NCI-H526 treated with DMSO at 0.1 percent for 48 hours (cell line): ENCODE measurements at regions not wholly inside any gene's neighbourhood (a gene's known extent, or its start where the extent isn't known, plus 50 kb on each side); places are given as distances from the start of the nearest gene placed in this dataset.

ENCODE experiments used
- DNase-seq: peaks from one replicate; lab custom pipeline; 2025; lab: John Stamatoyannopoulos, UW

- DNase-seq, result no peak
Observed at GRCh38 chr5:3825531-3826451, 230.2 kb downstream of the IRX1 start.

DNA sequence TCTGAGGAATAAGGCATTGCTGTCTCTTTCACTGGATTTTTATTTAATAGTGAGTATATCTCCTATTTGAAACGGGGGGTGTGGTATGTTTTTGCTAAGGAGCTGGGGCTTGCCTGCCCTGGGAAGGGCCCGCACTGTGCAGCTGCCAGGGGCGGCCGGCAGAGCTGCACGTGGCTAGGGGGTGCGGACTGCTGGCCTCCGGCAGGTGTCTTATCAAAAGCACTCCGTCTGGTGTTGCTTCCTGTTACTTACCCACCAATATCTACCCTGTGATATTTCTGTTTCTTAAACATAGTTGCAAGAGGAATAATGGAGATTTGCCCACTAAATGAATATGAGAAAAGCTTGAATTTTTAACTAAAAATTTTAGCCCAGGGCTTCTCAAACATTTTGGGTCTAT, 232.0 kb downstream of the IRX1 start:
- no peak for DNase-seq

- no peak for DNase-seq
Observed at GRCh38 chr5:3828761-3829160, 233.1 kb downstream of the IRX1 start.

GRCh38 chr5:3833566-3833965, 237.9 kb downstream of the IRX1 start:
- no peak for DNase-seq

DNA sequence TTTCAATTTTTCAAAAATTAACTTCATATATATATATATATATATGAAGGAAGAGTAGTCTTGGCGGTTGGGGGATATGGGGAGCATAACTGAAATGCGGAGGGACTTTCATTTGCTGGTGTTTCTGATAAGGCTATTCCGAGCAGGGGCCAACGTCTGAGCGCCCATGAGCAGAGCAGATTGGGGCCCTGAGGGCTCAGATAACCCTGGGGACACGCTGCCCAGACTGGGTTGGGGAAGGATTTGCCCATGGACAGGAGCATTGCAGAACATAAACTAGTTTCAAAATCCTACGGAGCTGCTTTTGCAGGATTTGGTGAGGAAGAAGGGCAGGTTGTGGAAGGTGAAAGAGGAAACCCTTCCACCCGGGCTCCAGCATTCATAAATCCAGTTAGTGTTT, 240.2 kb downstream of the IRX1 start:
- no peak for DNase-seq

- DNase-seq, result no peak
Observed at GRCh38 chr5:3836528-3836927, 240.9 kb downstream of the IRX1 start.

DNA sequence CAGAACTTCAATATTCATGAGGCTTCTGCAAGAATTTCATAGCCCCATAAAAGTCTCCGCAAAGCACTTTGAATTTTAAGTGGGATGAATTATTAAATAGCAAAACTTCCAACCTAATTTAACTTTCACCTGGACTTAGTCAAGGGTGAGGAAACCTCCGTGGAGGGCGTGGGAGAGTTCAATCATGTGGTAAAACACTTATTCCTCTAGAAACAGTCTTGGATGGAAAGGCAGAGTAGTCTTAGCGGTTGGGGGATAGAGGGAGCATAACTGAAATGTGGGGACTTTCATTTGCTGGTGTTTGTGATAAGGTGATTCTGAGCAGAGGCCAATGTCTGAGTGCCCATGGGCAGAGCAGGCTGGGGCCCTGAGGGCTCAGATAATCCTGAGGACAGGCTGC, 241.9 kb downstream of the IRX1 start:
- peak; percentile 64 for DNase-seq

DNA sequence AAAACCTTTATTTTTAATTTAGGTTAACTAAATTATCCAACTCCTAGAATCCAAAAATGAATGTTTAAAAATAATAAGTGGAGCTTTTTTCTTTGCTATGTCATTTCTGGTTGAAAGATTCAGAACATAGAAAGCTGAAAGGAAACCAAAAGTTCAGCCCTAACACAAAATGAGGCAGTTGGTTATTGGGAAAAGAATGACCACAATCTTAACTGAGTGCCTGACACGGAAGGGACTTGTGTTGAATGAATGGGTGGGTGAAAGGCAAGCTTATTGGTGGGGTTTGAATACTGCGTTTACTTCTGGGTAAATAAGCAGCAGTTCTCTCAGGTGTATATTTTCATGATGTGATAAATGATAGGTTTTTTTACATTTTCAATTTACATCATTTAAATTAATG, 243.5 kb downstream of the IRX1 start:
- DNase-seq, result no peak

GRCh38 chr5:3842591-3842990, 247.0 kb downstream of the IRX1 start:
- no peak for DNase-seq

- no peak for DNase-seq
Observed at GRCh38 chr5:3843706-3844105, 248.1 kb downstream of the IRX1 start.

GRCh38 chr5:3844266-3844665, 248.6 kb downstream of the IRX1 start:
- DNase-seq, result no peak

DNA sequence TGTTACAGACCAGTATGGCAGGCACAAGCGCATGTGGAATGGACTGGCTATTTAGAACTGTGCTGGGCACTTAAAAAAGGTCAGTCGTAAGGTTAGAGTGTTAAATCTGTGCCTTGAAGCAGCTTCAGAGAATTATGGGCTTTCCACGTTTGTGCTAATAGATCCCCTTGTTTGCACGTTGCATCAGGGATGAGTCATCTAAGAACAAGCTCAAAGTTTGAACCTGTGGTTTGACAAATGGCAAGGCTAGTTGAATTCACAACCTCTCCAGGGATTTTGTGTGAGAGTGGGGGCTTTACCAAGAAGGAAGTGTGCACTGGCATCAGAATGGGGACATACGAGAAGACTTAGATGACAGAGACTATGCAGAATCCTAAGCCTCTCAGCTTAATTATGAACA, 249.6 kb downstream of the IRX1 start:
- no peak for DNase-seq

- no peak for DNase-seq
Observed at GRCh38 chr5:3852161-3852916, 256.7 kb downstream of the IRX1 start.

- DNase-seq, result no peak
Observed at GRCh38 chr5:3853362-3853761, 257.7 kb downstream of the IRX1 start.

DNA sequence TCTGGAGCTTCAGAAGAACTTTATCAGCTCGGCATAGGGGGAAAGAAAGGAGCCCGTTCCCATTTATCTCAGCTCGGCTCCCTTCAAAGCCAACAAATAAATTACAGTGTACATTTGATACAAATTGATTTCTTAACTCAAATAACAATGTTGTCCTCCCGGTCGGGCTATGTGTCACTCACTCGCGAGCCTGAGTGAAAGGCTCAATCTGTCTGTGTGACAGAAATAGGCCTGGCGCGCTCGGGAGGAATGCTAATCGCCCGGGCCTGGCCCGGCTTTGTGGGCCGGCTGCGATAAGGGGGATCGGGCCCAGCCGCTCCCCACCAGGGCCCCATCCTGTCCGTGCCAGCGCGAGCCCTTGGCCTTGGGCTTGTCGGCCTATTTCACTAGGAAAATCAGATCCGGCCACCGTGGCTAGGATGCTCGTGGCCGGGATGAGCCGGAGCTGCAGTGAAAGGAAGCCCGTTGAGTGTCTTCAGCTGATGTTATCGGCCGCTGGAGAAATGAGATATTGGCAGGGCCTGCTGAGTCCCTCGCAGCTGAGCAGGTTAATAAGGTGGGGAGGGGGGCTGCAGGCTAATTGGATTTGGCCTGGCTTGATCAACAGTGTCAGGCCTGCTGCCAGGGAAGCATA, 258.7 kb downstream of the IRX1 start:
- DNase-seq, result no peak

GRCh38 chr5:3856036-3856435, 260.4 kb downstream of the IRX1 start:
- no peak for DNase-seq

- DNase-seq, result no peak
Observed at GRCh38 chr5:3858524-3858923, 262.9 kb downstream of the IRX1 start.

- no peak for DNase-seq
Observed at GRCh38 chr5:3862906-3863305, 267.3 kb downstream of the IRX1 start.

- no peak for DNase-seq
Observed at GRCh38 chr5:3875144-3875543, 279.5 kb downstream of the IRX1 start.

GRCh38 chr5:3878267-3878666, 282.6 kb downstream of the IRX1 start:
- DNase-seq, result no peak

- no peak for DNase-seq
Observed at GRCh38 chr5:3883040-3883439, 287.4 kb downstream of the IRX1 start.

DNA sequence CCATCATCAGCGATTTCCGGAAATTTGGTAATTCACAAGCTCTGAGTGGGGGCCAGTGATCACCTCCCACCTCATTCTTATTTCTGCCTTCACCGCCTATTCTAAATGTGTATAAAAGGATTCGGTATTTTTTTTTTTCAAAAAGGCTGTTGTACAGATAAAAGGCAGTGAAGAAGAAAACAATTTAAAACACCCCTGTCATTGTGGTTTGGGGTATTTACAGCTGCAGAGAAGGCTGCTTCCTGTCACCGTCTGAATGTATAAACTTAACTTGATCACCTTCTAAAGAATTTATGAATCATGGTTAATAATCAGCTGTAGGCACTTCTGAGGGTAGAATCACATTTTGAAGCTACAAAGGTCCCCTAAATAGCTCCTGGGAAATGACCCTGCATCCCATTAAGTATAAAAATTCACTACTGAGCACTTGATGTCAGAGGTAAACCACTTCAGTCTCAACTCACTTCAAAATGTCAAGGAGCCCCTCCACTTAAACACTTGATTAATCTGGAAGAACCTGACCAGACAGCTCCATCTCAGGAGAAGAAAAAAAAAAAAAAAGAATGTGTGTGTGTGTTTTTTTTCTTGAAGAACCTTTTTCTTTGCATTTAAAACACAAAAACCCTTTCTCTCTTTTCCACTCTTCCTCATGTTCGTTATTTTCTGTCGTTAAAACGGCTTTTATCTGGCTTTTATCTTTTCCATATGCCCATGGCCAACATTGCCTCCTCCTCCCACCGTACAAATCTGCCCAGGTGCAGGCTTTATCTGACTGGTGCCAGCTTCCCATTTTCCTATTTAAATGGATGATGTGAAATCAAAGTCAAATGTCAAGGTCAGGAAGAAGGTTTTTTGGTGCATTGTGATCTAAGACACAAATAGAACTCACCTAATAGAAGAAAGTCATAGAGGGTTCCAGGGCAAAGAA, 291.2 kb downstream of the IRX1 start:
- no peak for DNase-seq
